Astrocyte (in vitro differentiated cells and primary cell): ENCODE measurements at regions not wholly inside any gene's neighbourhood (a gene's known extent, or its start where the extent isn't known, plus 50 kb on each side); places are given as distances from the start of the nearest gene placed in this dataset.

Experiments used
- DNase-seq: peaks from one replicate; pipeline ENCODE4 v3.0.0-alpha.2; 2010; ENCODE audit warnings: low read depth
- FAIRE-seq: peaks from 2 replicates; lab custom pipeline; 2011; peaks lifted over from hg19 to GRCh38; lab: Jason Lieb, UNC
- H2AFZ ChIP-seq: 2 replicates; pipeline ENCODE4 v1.6.0; 2012; ENCODE audit warnings: low read depth, low read length, inconsistent platforms
- H3K27ac ChIP-seq: 2 replicates; pipeline ENCODE4 v1.5.1; 2011; ENCODE audit warnings: low read depth, low read length, inconsistent platforms
- H3K27me3 ChIP-seq: 2 replicates; pipeline ENCODE4 v1.6.0; 2011; ENCODE audit warnings: low read length, inconsistent platforms; ENCODE audit not compliant: insufficient read depth
- H3K36me3 ChIP-seq: 2 replicates; pipeline ENCODE4 v1.5.1; 2011; ENCODE audit warnings: low read length, inconsistent platforms; ENCODE audit not compliant: insufficient read depth
- H3K4me1 ChIP-seq: 2 replicates; pipeline ENCODE4 v1.5.1; 2011; ENCODE audit warnings: low read length, inconsistent platforms; ENCODE audit not compliant: insufficient read depth
- H3K4me2 ChIP-seq: 2 replicates; pipeline ENCODE4 v1.6.0; 2012; ENCODE audit warnings: low read length, inconsistent platforms
- H3K4me3 ChIP-seq: 2 replicates; pipeline ENCODE4 v1.5.1; 2011; ENCODE audit warnings: low read depth, mild to moderate bottlenecking, low read length, inconsistent platforms; ENCODE audit not compliant: insufficient read depth
- H3K79me2 ChIP-seq: 2 replicates; pipeline ENCODE4 v1.6.0; 2012; ENCODE audit warnings: mild to moderate bottlenecking, low read length, inconsistent platforms; ENCODE audit not compliant: insufficient read depth
- H3K9ac ChIP-seq: 2 replicates; pipeline ENCODE4 v1.6.0; 2012; ENCODE audit warnings: mild to moderate bottlenecking, low read length, inconsistent platforms
- H3K9me3 ChIP-seq: 2 replicates; pipeline ENCODE4 v1.5.1; 2012; ENCODE audit warnings: low read depth, mild to moderate bottlenecking, low read length, inconsistent platforms; ENCODE audit not compliant: insufficient read depth
- H4K20me1 ChIP-seq: 2 replicates; pipeline ENCODE4 v1.6.0; 2012; ENCODE audit warnings: low read length, inconsistent platforms; ENCODE audit not compliant: insufficient read depth
- H3K27ac Mint-ChIP-seq: one replicate; pipeline ENCODE4 v1.8.0; 2021; ENCODE audit warnings: mild to moderate bottlenecking, mixed read lengths; ENCODE audit not compliant: unreplicated experiment
- H3K27me3 Mint-ChIP-seq: one replicate; pipeline ENCODE4 v1.8.0; 2021; ENCODE audit warnings: low read depth, mixed read lengths; ENCODE audit not compliant: unreplicated experiment
- H3K36me3 Mint-ChIP-seq: one replicate; pipeline ENCODE4 v1.8.0; 2021; ENCODE audit warnings: low read depth, mixed read lengths; ENCODE audit not compliant: unreplicated experiment
- H3K4me1 Mint-ChIP-seq: one replicate; pipeline ENCODE4 v1.8.0; 2021; ENCODE audit warnings: low read depth, mixed read lengths; ENCODE audit not compliant: unreplicated experiment
- H3K4me3 Mint-ChIP-seq: one replicate; pipeline ENCODE4 v1.8.0; 2021; ENCODE audit warnings: mild to moderate bottlenecking, moderate library complexity, mixed read lengths; ENCODE audit not compliant: unreplicated experiment
- H3K9me3 Mint-ChIP-seq: one replicate; pipeline ENCODE4 v1.8.0; 2021; ENCODE audit warnings: mild to moderate bottlenecking, mixed read lengths; ENCODE audit not compliant: unreplicated experiment
- CTCF ChIP-seq: IDR thresholded peaks from 2 replicates; pipeline ENCODE4 v1.5.1; 2011; ENCODE audit warnings: low read depth, mild to moderate bottlenecking, inconsistent platforms, low read length, moderate library complexity; ENCODE audit not compliant: insufficient read depth
- EZH2 ChIP-seq: IDR thresholded peaks from 2 replicates; pipeline ENCODE4 v1.6.1; 2012; ENCODE audit warnings: mild to moderate bottlenecking, low read length, inconsistent platforms; ENCODE audit not compliant: insufficient read depth

- Histone ChIP-seq H3K36me3 (no peaks in the 10 kb centered on the region), H4K20me1 (no peaks in the 10 kb centered on the region), H3K79me2 (no peaks in the 10 kb centered on the region), H3K9me3 (no peaks in the 10 kb centered on the region), H2AFZ (no peak overlapping the region), H3K9ac (no peak overlapping the region), H3K4me2 (no peak overlapping the region), H3K27me3 (no peaks in the 10 kb centered on the region), H3K4me1 (no peaks in the 10 kb centered on the region), H3K27ac (no peak overlapping the region), H3K4me3 (no peak overlapping the region)
- FAIRE-seq (no peak), DNase-seq (no peak)
- Mint-ChIP-seq H3K27me3 (peaks cover 3% of the 10 kb centered on the region), H3K4me1 (peaks cover 5% of the 10 kb centered on the region), H3K4me3 (no peak overlapping the region), H3K27ac (no peak overlapping the region), H3K36me3 (no peaks in the 10 kb centered on the region), H3K9me3 (no peaks in the 10 kb centered on the region)
- TF ChIP-seq CTCF (no peak), EZH2 (no peak)
Observed at GRCh38 chr16:56121156-56121500, 70.2 kb upstream of the GNAO1 start.

GRCh38 chr16:56120447-56121155 is 70.7 kb upstream of the GNAO1 start:
- FAIRE-seq (no peak), DNase-seq (no peak)
- H3K27ac ChIP-seq: no peak overlapping the region
- H3K4me1 ChIP-seq: no peaks in the 10 kb centered on the region
- no peaks in the 10 kb centered on the region for H3K36me3 Mint-ChIP-seq
- no peak overlapping the region for H3K27ac Mint-ChIP-seq
- H3K4me1 Mint-ChIP-seq: peaks cover 5% of the 10 kb centered on the region
- no peaks in the 10 kb centered on the region for H3K27me3 ChIP-seq
- no peak overlapping the region for H3K9ac ChIP-seq
- H3K27me3 Mint-ChIP-seq: peaks cover 5% of the 10 kb centered on the region
- no peaks in the 10 kb centered on the region for H3K36me3 ChIP-seq
- TF ChIP-seq EZH2 (no peak), CTCF (no peak)
- no peak overlapping the region for H3K4me3 ChIP-seq
- H3K9me3 Mint-ChIP-seq: no peaks in the 10 kb centered on the region
- no peaks in the 10 kb centered on the region for H4K20me1 ChIP-seq
- H3K79me2 ChIP-seq: no peaks in the 10 kb centered on the region
- H3K4me3 Mint-ChIP-seq: no peak overlapping the region
- no peak overlapping the region for H2AFZ ChIP-seq
- H3K4me2 ChIP-seq: no peak overlapping the region
- no peaks in the 10 kb centered on the region for H3K9me3 ChIP-seq

GRCh38 chr16:56119133-56119532 is 72.2 kb upstream of the GNAO1 start:
- no peak overlapping the region for H3K4me3 Mint-ChIP-seq
- Histone ChIP-seq H4K20me1 (no peaks in the 10 kb centered on the region), H2AFZ (no peak overlapping the region), H3K4me2 (no peak overlapping the region), H3K4me3 (no peak overlapping the region), H3K27me3 (no peaks in the 10 kb centered on the region), H3K9me3 (no peaks in the 10 kb centered on the region), H3K36me3 (no peaks in the 10 kb centered on the region), H3K4me1 (no peaks in the 10 kb centered on the region), H3K9ac (no peak overlapping the region), H3K79me2 (no peaks in the 10 kb centered on the region), H3K27ac (no peak overlapping the region)
- DNase-seq (no peak), FAIRE-seq (no peak)
- peaks cover 5% of the 10 kb centered on the region for H3K4me1 Mint-ChIP-seq
- no peak overlapping the region for H3K27ac Mint-ChIP-seq
- H3K27me3 Mint-ChIP-seq: peaks cover 9% of the 10 kb centered on the region
- TF ChIP-seq CTCF: no peak
- no peak for TF ChIP-seq EZH2
- no peaks in the 10 kb centered on the region for H3K36me3 Mint-ChIP-seq
- H3K9me3 Mint-ChIP-seq: no peaks in the 10 kb centered on the region
